CD4-positive, alpha-beta T cell (primary cell): ENCODE measurements at regions not wholly inside any gene's neighbourhood (a gene's known extent, or its start where the extent isn't known, plus 50 kb on each side); places are given as distances from the start of the nearest gene placed in this dataset.

Experiments
- ATAC-seq: fragments of 200-7000 bp; cut with Tn5 transposase; one replicate; pipeline ENCODE4 v1.10.0; 2022; ENCODE audit warnings: mild to moderate bottlenecking; ENCODE audit not compliant: poor library complexity
- CTCF ChIA-PET: fragments of 350-600 bp; sonication (Branson Sonifier 250); formaldehyde crosslinking; loops from one replicate; lab custom pipeline; 2021; ENCODE audit warnings: antibody characterized with exemption, inconsistent platforms; lab: Charles Lee
- POLR2A ChIA-PET: fragments of 350-600 bp; sonication (Branson Sonifier 250); formaldehyde crosslinking; loops from one replicate; lab custom pipeline; 2021; ENCODE audit warnings: antibody characterized with exemption, inconsistent platforms; lab: Charles Lee
- DNase-seq, 14 experiments: peaks; one replicate each; pipeline ENCODE4 v3.0.0-alpha.2; 2013 to 2020; ENCODE audit warnings: mixed read lengths in 2 of 14
- H3K27ac ChIP-seq, 2 donors: one replicate each; pipeline versions ENCODE4 v1.5.1 to v1.7.0; 2013; ENCODE audit warnings: low read length in 2 of 2, low read depth in 1 of 2, mild to moderate bottlenecking in 1 of 2
- H3K27me3 ChIP-seq, 2 experiments: 1 replicate in 1 of 2; 2 replicates in 1 of 2; pipeline versions ENCODE4 v1.6.1 to v1.7.0; 2013; ENCODE audit warnings: low read length in 2 of 2, control low read depth in 1 of 2, mild to moderate bottlenecking in 1 of 2, moderate library complexity in 1 of 2; ENCODE audit not compliant: insufficient read depth in 2 of 2, control insufficient read depth in 1 of 2
- H3K36me3 ChIP-seq: one replicate; pipeline ENCODE4 v1.6.1; 2013; ENCODE audit warnings: low read length, control low read depth; ENCODE audit not compliant: insufficient read depth
- H3K4me1 ChIP-seq: one replicate; pipeline ENCODE4 v1.6.1; 2013; ENCODE audit warnings: low read length, control low read depth; ENCODE audit not compliant: insufficient read depth
- H3K4me3 ChIP-seq: one replicate; pipeline ENCODE4 v1.5.1; 2013; ENCODE audit warnings: mild to moderate bottlenecking, low read length, moderate library complexity
- H3K9me3 ChIP-seq, 2 experiments: 1 replicate in 1 of 2; 2 replicates in 1 of 2; pipeline versions ENCODE4 v1.6.1 to v1.7.0; 2013; ENCODE audit warnings: low read length in 2 of 2, mild to moderate bottlenecking in 2 of 2, control low read depth in 1 of 2, moderate library complexity in 1 of 2; ENCODE audit not compliant: control insufficient read depth in 1 of 2, insufficient read depth in 1 of 2
- H3K27ac Mint-ChIP-seq: one replicate; pipeline ENCODE4 v1.8.0; 2020; ENCODE audit warnings: mixed read lengths
- H3K27me3 Mint-ChIP-seq: one replicate; pipeline ENCODE4 v1.8.0; 2021; ENCODE audit warnings: mixed read lengths
- H3K36me3 Mint-ChIP-seq: one replicate; pipeline ENCODE4 v1.8.0; 2021; ENCODE audit warnings: low read depth, mixed read lengths
- H3K4me1 Mint-ChIP-seq: one replicate; pipeline ENCODE4 v1.8.0; 2021; ENCODE audit warnings: low read depth, mixed read lengths
- H3K4me3 Mint-ChIP-seq: one replicate; pipeline ENCODE4 v1.8.0; 2020; ENCODE audit warnings: mild to moderate bottlenecking, mixed read lengths
- H3K9me3 Mint-ChIP-seq: one replicate; pipeline ENCODE4 v1.8.0; 2020; ENCODE audit warnings: mixed read lengths
- CTCF ChIP-seq: fragments of 200-600 bp; IDR thresholded peaks from one replicate; pipeline ENCODE4 v1.8.0; 2022; ENCODE audit warnings: antibody characterized with exemption, mild to moderate bottlenecking
- intact Hi-C, 2 experiments: fragments of 100-400 bp; cut with DNase I in 1 of 2; cut with micrococcal nuclease in 1 of 2; formaldehyde crosslinking; loops; one replicate each; pipeline versions ENCODE4 v1.15.1 to v1.9.0; 2023 to 2025; cut with DNase I, micrococcal nuclease

- Mint-ChIP-seq H3K4me1 (no peaks in the 10 kb centered on the region), H3K36me3 (no peaks in the 10 kb centered on the region), H3K4me3 (no peak overlapping the region), H3K27ac (no peak overlapping the region), H3K9me3 (no peaks in the 10 kb centered on the region), H3K27me3 (peaks cover 7% of the 10 kb centered on the region)
- intact Hi-C loops, result no loop called here
- Histone ChIP-seq H3K4me1 (no peaks in the 10 kb centered on the region), H3K4me3 (no peak overlapping the region), H3K9me3 (peaks cover 0 to 20% of the 10 kb centered on the region in 2 experiments), H3K36me3 (no peaks in the 10 kb centered on the region), H3K27ac (no peak overlapping the region), H3K27me3 (peaks cover 0 to 2% of the 10 kb centered on the region in 2 experiments)
- ATAC-seq (no peak), DNase-seq (no peak)
- TF ChIP-seq CTCF, result no peak
- ChIA-PET POLR2A (no interaction called here), CTCF (no interaction called here)
Measured at GRCh38 chr19:29045679-29046254, 167.2 kb downstream of the UQCRFS1 start.

DNA sequence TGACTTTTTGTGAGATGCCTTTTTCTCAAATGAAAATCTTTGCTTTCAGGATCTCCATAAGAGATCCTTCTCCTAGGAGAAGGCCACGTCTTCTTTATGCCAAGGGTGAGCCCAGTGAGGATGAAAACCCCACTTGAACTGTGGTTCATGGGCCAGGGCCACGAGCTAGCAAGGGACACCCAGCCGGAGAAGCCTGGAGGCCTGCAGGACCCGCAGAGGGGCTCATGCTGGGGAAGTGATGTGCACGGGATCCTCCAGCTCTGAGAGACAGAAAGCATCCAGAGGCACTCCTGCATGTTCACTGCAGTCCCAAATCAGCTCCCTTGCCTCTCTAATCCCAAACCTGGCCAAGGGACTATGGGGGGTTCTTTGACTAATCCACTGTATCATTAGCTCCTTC, 168.9 kb downstream of the UQCRFS1 start:
- Histone ChIP-seq H3K4me1 (no peaks in the 10 kb centered on the region), H3K27ac (no peak overlapping the region), H3K27me3 (peaks cover 0 to 2% of the 10 kb centered on the region in 2 experiments), H3K9me3 (peaks cover 0 to 20% of the 10 kb centered on the region in 2 experiments), H3K36me3 (no peaks in the 10 kb centered on the region), H3K4me3 (no peak overlapping the region)
- intact Hi-C loops, result no loop called here
- H3K4me1 Mint-ChIP-seq, result no peaks in the 10 kb centered on the region
- H3K27me3 Mint-ChIP-seq, result peaks cover 14% of the 10 kb centered on the region
- no peaks in the 10 kb centered on the region for H3K9me3 Mint-ChIP-seq
- ChIA-PET CTCF (no interaction called here), POLR2A (no interaction called here)
- no peak overlapping the region for H3K4me3 Mint-ChIP-seq
- no peak for TF ChIP-seq CTCF
- DNase-seq (no peak), ATAC-seq (no peak)
- no peaks in the 10 kb centered on the region for H3K36me3 Mint-ChIP-seq
- no peak overlapping the region for H3K27ac Mint-ChIP-seq

DNA sequence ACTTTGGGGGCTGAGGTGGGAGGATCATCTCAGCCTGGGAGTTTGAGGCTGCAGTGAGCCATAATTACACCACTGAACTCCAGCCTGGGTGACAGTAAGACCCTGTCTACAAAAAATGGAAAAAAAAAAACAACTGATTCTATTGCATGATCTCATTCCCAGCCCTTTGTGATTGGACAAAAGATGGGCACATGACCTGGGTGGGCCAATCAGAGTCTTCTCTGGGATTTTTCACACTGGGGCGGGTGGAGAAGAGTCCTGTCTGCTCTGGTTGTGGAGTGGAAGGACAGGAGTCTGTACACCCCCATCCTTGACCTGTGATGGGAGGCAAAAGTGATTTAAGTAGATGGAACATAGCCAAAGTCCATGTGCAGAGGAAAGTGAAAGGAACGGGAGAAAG, 170.5 kb downstream of the UQCRFS1 start:
- no peak overlapping the region for H3K4me3 ChIP-seq
- Mint-ChIP-seq H3K27ac (no peak overlapping the region), H3K9me3 (no peaks in the 10 kb centered on the region), H3K36me3 (no peaks in the 10 kb centered on the region), H3K27me3 (peaks cover 14% of the 10 kb centered on the region), H3K4me1 (no peaks in the 10 kb centered on the region), H3K4me3 (no peak overlapping the region)
- CTCF ChIA-PET, result no interaction called here
- no peaks in the 10 kb centered on the region for H3K36me3 ChIP-seq
- POLR2A ChIA-PET, result no interaction called here
- TF ChIP-seq CTCF, result no peak
- DNase-seq, result no peak
- peaks cover 0 to 2% of the 10 kb centered on the region in 2 experiments for H3K27me3 ChIP-seq
- no peak overlapping the region for H3K27ac ChIP-seq
- peaks cover 0 to 20% of the 10 kb centered on the region in 2 experiments for H3K9me3 ChIP-seq
- no peaks in the 10 kb centered on the region for H3K4me1 ChIP-seq
- intact Hi-C loops, result no loop called here
- ATAC-seq, result no peak
